ENCODE measurements at regions not wholly inside any gene's neighbourhood (a gene's known extent, or its start where the extent isn't known, plus 50 kb on each side); places are given as distances from the start of the nearest gene placed in this dataset.

GRCh38 chr20:22740829-22741228 lies 156.5 kb upstream of the FOXA2 start:
- no peak overlapping the region for H3K27ac ChIP-seq (ENCODE audit: extremely low read depth, low read depth, low read length)
- no peaks in the 10 kb centered on the region for H3K36me3 ChIP-seq (ENCODE audit: control insufficient read depth, insufficient read depth, low read length)
- no peaks in the 10 kb centered on the region for H3K79me2 ChIP-seq (ENCODE audit: control insufficient read depth, insufficient read depth, low read length)
- no peak overlapping the region for H3K4me2 ChIP-seq (ENCODE audit: insufficient read depth, low read length)
- H3K4me1 ChIP-seq (replicated peaks in 1 of 2; ENCODE audit: control insufficient read depth in 2 of 2, insufficient read depth in 2 of 2, low read length in 2 of 2) = no peaks in the 10 kb centered on the region
- ChIA-PET CTCF (ENCODE audit: low intra/inter-chr PET ratio) (no interaction called here), POLR2A (no interaction called here)
- TF ChIP-seq NFIX (CRISPR knock-in tag; IDR thresholded peaks at IDR 0.05; ENCODE audit: low read depth) (no peak), NFRKB (IDR thresholded peaks at IDR 0.05; ENCODE audit: low read depth) (no peak), KLF1 (tag; IDR thresholded peaks at IDR 0.05) (no peak), ZNF408 (CRISPR knock-in tag; IDR thresholded peaks at IDR 0.05; ENCODE audit: low read depth) (no peak), RBM15 (IDR thresholded peaks at IDR 0.05; ENCODE audit: insufficient read depth, low read length) (no peak), ZFP91 (CRISPR knock-in tag; IDR thresholded peaks at IDR 0.05) (no peak), PHTF2 (CRISPR knock-in tag; IDR thresholded peaks at IDR 0.05) (no peak), SFPQ (IDR thresholded peaks at IDR 0.05; ENCODE audit: low read depth, low read length) (no peak)
- no peak overlapping the region for H2AFZ ChIP-seq (ENCODE audit: low read depth, low read length)
- ATAC-seq (no peak), DNase-seq (ENCODE audit: extremely low read depth in 1 of 4, low spot score in 3 of 4) (no peak), FAIRE-seq (no peak)
- H3K9me1 ChIP-seq (ENCODE audit: control insufficient read depth, insufficient read depth, low read length) = no peaks in the 10 kb centered on the region
- H3K4me3 ChIP-seq = no peak overlapping the region
- H3K9me3 ChIP-seq (replicated peaks; ENCODE audit: control insufficient read depth, insufficient read depth, low read depth, low read length) = no peaks in the 10 kb centered on the region
- intact Hi-C loops (cut with micrococcal nuclease) (no loop called here), in situ Hi-C loops (cut with MboI) (no loop called here)
- BruUV-seq (replicated peaks) = no TSS peak
- no peaks in the 10 kb centered on the region for H3K27me3 ChIP-seq (ENCODE audit: control insufficient read depth in 2 of 2, insufficient read depth in 2 of 2, low read length in 2 of 2)
- no peaks in the 10 kb centered on the region for H4K20me1 ChIP-seq (replicated peaks; ENCODE audit: control insufficient read depth, insufficient read depth, low read length)
- no peak overlapping the region for H3K9ac ChIP-seq (ENCODE audit: insufficient read depth in 1 of 2, low read depth in 2 of 2, low read length in 2 of 2)
- WGBS (ENCODE audit: insufficient coverage, low coverage, missing lambda C conversion rate) = 0% methylated on average over 2 of the region's 2 CpGs

Data from K562 (cell line).